Inflammatory macrophage treated with lipopolysaccharide for 1 hour (primary cell): ENCODE measurements at regions not wholly inside any gene's neighbourhood (a gene's known extent, or its start where the extent isn't known, plus 50 kb on each side); places are given as distances from the start of the nearest gene placed in this dataset.
"Not testable (repeated sequence)": the region's sequence is repeated elsewhere in the genome, so short reads cannot be mapped to it uniquely, and the experiment has no call there.

Source experiments
- DNase-seq, 2 donors: peaks; one replicate each; pipeline ENCODE4 v3.0.0-alpha.2; 2020 to 2022

- DNase-seq, result no peak
Observed at GRCh38 chr10:94129393-94130130, 135.8 kb downstream of the PLCE1 start.

GRCh38 chr10:94131885-94132284 lies 138.2 kb downstream of the PLCE1 start:
- DNase-seq, result no peak

- no peak for DNase-seq
Observed at GRCh38 chr10:94133239-94133638, 139.5 kb downstream of the PLCE1 start.

GRCh38 chr10:94137747-94138146 lies 144.0 kb downstream of the PLCE1 start:
- DNase-seq, result no peak

DNA sequence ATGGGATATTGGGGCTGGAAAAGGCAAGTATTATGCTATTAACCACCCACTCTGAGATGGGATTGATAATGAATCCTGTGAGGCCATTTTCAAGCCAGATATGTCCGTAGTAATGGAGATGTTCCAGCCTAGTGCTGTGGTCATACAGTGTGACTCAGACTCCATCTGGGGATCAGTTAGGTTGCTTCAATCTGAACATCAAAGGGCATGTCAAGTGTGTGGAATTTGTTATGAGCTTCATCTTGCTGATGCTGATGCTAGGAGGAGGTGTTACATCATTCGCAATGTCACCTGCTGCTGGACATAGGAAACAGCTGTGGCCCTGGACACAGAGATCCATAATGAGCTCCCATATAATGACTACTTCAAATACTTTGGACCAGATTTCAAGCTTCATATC lies 144.7 kb downstream of the PLCE1 start:
- no peak for DNase-seq

DNA sequence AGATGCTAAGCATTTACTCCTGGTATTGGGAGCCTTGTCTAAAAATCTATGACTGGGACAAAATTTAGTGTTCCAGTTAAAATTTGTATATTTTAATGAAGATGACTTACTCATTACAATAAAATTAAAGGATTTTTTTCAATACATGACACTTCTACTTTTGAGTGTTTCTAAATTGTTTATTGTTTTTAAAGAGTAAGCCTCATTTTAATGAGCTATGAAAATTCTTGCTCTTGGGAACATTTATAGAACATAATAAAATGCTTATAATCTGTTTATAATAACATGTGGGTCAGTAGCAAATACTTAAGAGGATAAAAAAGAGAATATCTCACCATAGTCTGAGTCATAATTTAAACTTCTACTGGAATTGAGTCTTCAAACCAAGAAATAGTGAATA lies 149.5 kb downstream of the PLCE1 start:
- DNase-seq, result no peak

DNA sequence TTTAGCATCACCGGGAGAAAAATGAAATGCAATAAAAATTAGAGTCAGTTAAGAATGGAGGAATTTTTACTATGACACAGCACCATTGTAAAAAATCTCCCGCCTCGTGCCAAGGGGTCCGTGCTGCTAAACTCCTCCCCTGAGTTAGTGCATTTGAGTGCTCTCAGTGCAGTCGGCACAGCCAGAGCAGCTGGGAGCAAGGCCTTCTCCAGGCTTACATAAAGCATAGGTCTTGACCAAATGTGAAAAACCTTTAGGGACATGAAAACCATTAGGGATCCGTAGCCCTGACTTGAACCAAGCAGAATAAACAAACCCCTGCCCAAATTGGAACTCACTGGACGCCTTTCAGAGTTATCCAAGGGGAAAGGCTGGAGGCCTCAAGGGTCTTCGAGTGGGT lies 152.6 kb downstream of the PLCE1 start:
- DNase-seq, result no peak

GRCh38 chr10:94146746-94147145 lies 153.0 kb downstream of the PLCE1 start:
- DNase-seq, result no peak

DNA sequence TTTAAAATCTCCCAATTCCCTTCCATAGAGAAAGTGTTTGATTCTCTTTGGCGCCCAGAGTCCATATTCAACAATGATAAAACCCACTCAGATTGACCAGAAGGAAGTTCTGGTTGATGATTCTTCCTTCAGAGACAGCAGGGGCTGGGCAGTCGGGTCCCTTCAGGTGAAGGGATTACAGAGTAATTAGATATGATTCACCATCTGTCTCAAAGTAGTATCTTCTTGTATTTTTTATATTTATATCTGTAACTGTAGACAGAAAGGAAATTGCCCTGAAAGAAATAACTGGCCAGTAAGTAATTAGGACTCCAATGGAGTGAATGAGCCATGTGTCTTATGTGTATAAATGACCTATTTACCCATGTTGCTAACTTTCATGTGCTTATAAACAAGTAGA lies 156.0 kb downstream of the PLCE1 start:
- DNase-seq, result no peak

GRCh38 chr10:94150541-94151184 lies 156.9 kb downstream of the PLCE1 start:
- DNase-seq, result no peak

DNA sequence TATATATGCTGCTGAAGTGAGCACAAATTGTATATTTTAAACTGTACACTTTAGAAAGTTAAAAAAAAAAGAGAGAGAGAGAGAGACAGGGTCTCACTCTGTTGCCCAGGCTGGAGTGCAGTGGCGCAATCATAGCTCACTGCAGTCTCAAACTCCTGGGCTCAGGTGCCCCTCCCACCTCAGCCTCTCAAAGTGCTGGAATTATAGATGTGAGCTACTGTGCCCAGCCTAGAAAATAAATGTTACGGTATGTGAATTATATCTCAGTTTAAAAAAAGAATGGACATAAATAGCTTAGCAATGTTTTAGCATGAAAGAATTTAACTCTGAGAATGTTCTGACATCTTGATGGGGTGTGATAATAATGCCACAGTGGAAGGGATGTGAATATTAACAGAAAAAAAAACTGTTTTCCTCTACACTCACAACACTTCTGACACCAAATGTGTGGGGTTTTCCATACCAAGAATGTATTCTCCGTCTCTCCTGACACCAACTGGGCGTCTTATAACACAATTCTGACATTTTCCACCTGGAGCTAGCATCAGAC lies 162.1 kb downstream of the PLCE1 start:
- no peak for DNase-seq

GRCh38 chr10:94156453-94156852 lies 162.7 kb downstream of the PLCE1 start:
- DNase-seq, result no peak

DNA sequence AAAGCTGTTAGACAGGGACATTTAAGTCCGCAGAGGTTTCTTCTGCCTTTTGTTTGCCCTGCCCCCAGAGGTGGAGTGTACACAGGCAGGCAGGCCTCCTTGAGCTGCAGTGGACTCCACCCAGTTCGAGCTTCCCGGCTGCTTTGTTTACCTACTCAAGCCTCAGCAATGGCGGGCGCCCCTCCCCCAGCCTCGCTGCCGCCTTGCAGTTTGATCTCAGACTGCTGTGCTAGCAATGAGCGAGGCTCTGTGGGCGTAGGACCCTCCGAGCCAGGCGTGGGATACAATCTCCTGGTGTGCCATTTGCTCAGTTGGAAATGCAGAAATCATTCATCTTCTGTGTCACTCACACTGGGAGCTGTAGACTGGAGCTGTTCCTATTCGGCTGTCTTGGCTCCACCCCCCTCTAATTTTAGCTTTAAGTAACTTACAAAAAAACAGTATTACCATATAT lies 171.5 kb downstream of the PLCE1 start:
- not testable (repeated sequence) for DNase-seq

DNA sequence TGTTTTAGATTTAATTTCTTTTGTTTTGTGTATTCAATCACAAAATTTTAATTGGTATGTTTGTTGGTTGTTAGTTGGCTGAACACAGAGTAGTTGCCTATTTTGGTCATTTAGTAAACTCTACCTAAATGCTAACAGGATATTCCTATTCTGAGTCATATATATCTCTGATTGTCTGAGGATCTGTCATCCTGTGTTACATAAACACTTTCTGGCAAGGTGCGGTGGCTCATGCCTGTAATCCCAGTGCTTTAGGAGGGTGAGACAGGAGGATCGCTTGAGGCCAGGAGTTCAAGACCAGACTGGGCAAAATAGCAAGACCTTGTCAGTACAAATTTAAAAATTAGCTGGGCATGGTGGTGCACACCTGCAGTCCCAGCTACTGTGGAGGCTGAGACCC lies 178.6 kb downstream of the PLCE1 start:
- DNase-seq, result no peak

- DNase-seq, result no peak
Observed at GRCh38 chr10:94173594-94173993, 179.9 kb downstream of the PLCE1 start.

DNA sequence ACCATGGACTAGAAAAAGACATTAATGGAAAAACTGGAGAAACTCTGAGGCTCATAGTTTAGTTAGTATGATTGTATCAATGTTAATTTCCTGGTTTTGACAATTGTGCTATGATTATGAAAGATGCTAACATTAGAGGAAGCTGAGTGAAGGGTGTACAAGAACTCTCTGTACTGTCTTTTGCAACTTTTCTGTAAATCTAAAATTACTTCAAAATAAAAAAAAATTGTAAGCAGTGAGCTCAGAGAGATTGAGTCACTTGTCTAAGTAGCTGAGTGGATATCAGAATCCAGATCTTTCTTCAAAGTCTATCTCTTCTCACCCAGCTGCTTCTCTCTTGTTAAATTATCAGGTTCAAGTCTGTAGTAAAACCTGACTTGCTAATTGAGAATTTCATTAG lies 181.1 kb downstream of the PLCE1 start:
- DNase-seq, result no peak

GRCh38 chr10:94178475-94179253 lies 184.1 kb downstream of the NOC3L start:
- DNase-seq, result no peak

DNA sequence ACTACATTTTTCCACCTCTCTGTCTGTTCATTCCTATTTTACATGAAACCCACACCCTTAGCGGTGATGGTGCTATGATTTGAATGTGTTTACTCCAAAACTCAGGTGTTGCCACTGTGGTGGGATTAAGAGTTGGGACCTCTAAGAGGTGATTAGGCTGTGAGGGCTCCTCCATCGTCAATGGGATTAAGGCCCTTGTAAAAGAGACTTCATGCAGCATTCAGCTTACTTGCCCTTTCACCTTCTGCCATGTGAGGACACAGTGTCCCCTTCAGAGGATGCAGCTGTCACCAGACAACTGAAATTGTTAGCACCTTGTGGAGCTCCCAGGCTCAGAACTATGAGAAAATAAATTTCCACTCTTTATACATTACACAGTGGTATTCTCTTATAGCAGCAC lies 182.2 kb downstream of the NOC3L start:
- DNase-seq, result no peak

DNA sequence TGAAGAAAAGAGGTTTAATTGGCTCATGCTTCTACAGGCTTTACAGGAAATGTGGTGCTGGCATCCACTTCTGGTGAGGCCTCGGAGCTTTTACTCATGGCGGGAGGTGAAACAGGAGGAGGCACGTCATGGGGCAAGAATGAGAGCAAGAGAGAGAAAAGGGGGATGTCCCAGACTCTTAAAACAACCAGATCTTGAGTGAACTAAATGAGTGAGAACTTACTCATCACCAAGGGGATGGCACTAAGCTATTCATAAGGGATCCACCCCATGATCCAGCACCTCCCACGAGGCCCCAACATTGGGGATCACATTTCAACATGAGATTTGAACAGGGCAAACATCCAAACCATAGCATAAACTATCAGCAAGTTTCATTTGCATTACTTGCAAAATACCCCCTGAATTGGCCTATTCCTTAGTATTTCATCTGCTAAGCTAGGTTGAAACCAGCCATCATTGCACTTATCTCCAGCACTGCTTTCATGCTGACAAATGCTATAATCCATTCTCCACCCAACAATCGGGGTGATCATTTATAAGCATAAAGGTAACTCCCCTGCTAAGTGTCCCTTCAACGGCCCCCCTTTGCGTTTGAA lies 179.0 kb downstream of the NOC3L start:
- DNase-seq, result no peak

DNA sequence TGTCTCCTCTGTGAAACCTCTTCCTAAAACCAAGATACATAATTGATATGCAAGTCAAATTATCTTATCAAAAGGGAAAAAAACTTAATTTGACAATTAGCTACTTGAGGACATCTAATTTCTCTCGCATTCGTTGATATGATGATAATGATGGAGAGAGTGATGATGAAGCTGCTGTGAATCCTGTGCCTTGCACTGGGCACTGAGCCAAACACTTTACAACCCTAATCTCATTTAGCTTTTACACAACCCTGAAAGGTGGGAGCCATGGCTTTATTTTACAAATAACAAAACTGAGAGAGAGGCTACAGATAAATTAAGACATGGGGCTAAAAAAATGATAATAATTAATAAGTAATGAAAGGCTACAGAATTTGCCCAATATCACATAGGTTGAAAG lies 176.0 kb downstream of the NOC3L start:
- DNase-seq, result no peak

- DNase-seq, result no peak
Observed at GRCh38 chr10:94192333-94192732, 170.4 kb downstream of the NOC3L start.

DNA sequence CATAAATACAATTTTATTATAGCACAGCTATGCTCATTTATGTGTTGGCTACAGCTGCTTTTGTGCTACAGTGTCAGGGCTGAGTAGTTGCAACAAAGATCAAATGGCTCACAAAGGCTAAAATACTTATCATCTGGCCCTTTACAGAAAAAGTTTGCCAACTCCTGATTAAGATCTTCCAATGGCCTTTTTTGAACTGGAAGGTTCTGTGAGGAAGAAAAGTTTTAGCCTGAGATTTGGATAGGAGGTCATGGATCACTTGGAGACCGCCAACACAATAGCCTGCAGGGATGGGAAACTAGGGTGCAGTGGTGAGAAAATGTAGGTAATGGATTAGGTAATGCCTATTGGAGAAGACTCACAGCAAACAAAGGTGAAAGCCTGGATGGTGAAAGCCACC lies 169.8 kb downstream of the NOC3L start:
- DNase-seq, result no peak

GRCh38 chr10:94193466-94193924 lies 169.2 kb downstream of the NOC3L start:
- DNase-seq, result no peak
